GM12878 (cell line): ENCODE measurements at regions not wholly inside any gene's neighbourhood (a gene's known extent, or its start where the extent isn't known, plus 50 kb on each side); places are given as distances from the start of the nearest gene placed in this dataset.
"Not testable (repeated sequence)": the region's sequence is repeated elsewhere in the genome, so short reads cannot be mapped to it uniquely, and the experiment has no call there.

Experiments used
- ATAC-seq: fragments of 200-7000 bp; cut with Tn5 transposase; 3 replicates; pipeline ENCODE4 v1.9.1; 2020; ENCODE audit warnings: mild to moderate bottlenecking, moderate library complexity
- BruUV-seq: library from RNA; stranded (reverse); fragments of 400-500 nt; replicated peaks from 2 replicates; lab custom pipeline; 2021; lab: Mats Ljungman, UMichigan
- CTCF ChIA-PET: fragments of 300-600 bp; sonication (Branson Sonifier 250); formaldehyde crosslinking; extraction: SDS; loops from one replicate; lab custom pipeline; 2021; ENCODE audit warnings: inconsistent platforms; lab: Yijun Ruan, JAX
- POLR2A ChIA-PET: fragments of 350-600 bp; formaldehyde crosslinking; extraction: SDS; loops from one replicate; lab custom pipeline; 2021; ENCODE audit warnings: inconsistent platforms; lab: Charles Lee
- RAD21 ChIA-PET: fragments of 300-600 bp; sonication (Branson Sonifier 250); formaldehyde crosslinking; loops from one replicate; lab custom pipeline; 2023; ENCODE audit warnings: antibody characterized with exemption; ENCODE audit not compliant: unreplicated experiment; lab: Charles Lee
- SMC1A ChIA-PET: fragments of 300-600 bp; sonication (Branson Sonifier 250); formaldehyde crosslinking; loops from one replicate; lab custom pipeline; 2023; ENCODE audit not compliant: unreplicated experiment, uncharacterized antibody; lab: Charles Lee
- DNase-seq: peaks from one replicate; pipeline ENCODE4 v3.0.0-alpha.2; 2011; ENCODE audit warnings: low read depth, low spot score
- FAIRE-seq: peaks from 3 replicates; lab custom pipeline; 2011; peaks lifted over from hg19 to GRCh38; lab: Jason Lieb, UNC
- H2AFZ ChIP-seq: 2 replicates; pipeline ENCODE4 v1.6.0; 2011; ENCODE audit warnings: low read depth, low read length, control low read depth; ENCODE audit not compliant: control insufficient read depth
- H3K27ac ChIP-seq: 2 replicates; pipeline ENCODE4 v1.5.1; 2011; ENCODE audit warnings: control low read depth; ENCODE audit not compliant: control insufficient read depth, insufficient read depth
- H3K27me3 ChIP-seq, 2 experiments: replicated peaks in 1 of 2; 2 replicates each; pipeline versions ENCODE4 v1.6.0 to v1.6.1; 2011; ENCODE audit warnings: low read length in 1 of 2; ENCODE audit not compliant: control insufficient read depth in 2 of 2, insufficient read depth in 2 of 2
- H3K36me3 ChIP-seq, 2 experiments: 2 replicates each; pipeline ENCODE4 v1.5.1; 2011; ENCODE audit warnings: low read length in 1 of 2; ENCODE audit not compliant: control insufficient read depth in 2 of 2, insufficient read depth in 2 of 2
- H3K4me1 ChIP-seq: 2 replicates; pipeline ENCODE4 v1.6.1; 2011; ENCODE audit warnings: mild to moderate bottlenecking, low read length, moderate library complexity, mixed read lengths; ENCODE audit not compliant: control insufficient read depth, insufficient read depth
- H3K4me2 ChIP-seq: 2 replicates; pipeline ENCODE4 v1.6.0; 2011; ENCODE audit warnings: control low read depth; ENCODE audit not compliant: control insufficient read depth, insufficient read depth
- H3K4me3 ChIP-seq: fragments of 200-600 bp; sonication (generic); 2 replicates; pipeline ENCODE4 v1.5.1; 2016
- H3K79me2 ChIP-seq: 2 replicates; pipeline ENCODE4 v1.6.0; 2011; ENCODE audit warnings: low read length; ENCODE audit not compliant: control insufficient read depth, insufficient read depth
- H3K9ac ChIP-seq: 2 replicates; pipeline ENCODE4 v1.8.0; 2011; ENCODE audit warnings: low read length, control low read depth, mixed read lengths; ENCODE audit not compliant: control insufficient read depth, insufficient read depth
- H3K9me3 ChIP-seq: replicated peaks from 3 replicates; pipeline ENCODE4 v1.5.1; 2011; ENCODE audit warnings: mild to moderate bottlenecking, low read length; ENCODE audit not compliant: control insufficient read depth, insufficient read depth
- H4K20me1 ChIP-seq: 2 replicates; pipeline ENCODE4 v1.6.0; 2011; ENCODE audit not compliant: control insufficient read depth, insufficient read depth
- SIN3A ChIP-seq: IDR thresholded peaks from 2 replicates; pipeline ENCODE4 v1.6.1; 2012; ENCODE audit warnings: low read depth, low read length, improper control_type of control experiment
- SUZ12 ChIP-seq: fragments of 200-600 bp; sonication (generic); IDR thresholded peaks from one replicate; pipeline ENCODE4 v1.6.1; 2018; ENCODE audit warnings: antibody characterized with exemption, mild to moderate bottlenecking; ENCODE audit not compliant: unreplicated experiment
- WGBS: methylation state at CpG from one replicate; pipeline ENCODE4 v1.1.6; 2016; ENCODE audit warnings: low lambda C conversion rate; ENCODE audit not compliant: insufficient replicate concordance, insufficient coverage; ENCODE audit errors: missing lambda C conversion rate; 5-methylcytosine and 5-hydroxymethylcytosine counted together
- in situ Hi-C: fragments of 300-500 bp; cut with MboI; formaldehyde crosslinking; loops from 9 replicates; pipeline ENCODE4 v1.14.3; 2018; ENCODE audit warnings: mixed read lengths
- intact Hi-C: fragments of 100-400 bp; cut with micrococcal nuclease; formaldehyde crosslinking; loops from one replicate; pipeline ENCODE4 v1.14.2; 2022; ENCODE audit not compliant: unreplicated experiment

GRCh38 chr12:71376711-71377355, 62.8 kb upstream of the LGR5 start:
- POLR2A ChIA-PET, SMC1A ChIA-PET, H3K79me2 ChIP-seq, H3K27me3 ChIP-seq, H3K27ac ChIP-seq, FAIRE-seq, H3K9ac ChIP-seq, in situ Hi-C loops, BruUV-seq, H3K9me3 ChIP-seq, H3K4me3 ChIP-seq, DNase-seq, H3K4me2 ChIP-seq, H3K36me3 ChIP-seq, RAD21 ChIA-PET, ATAC-seq, H4K20me1 ChIP-seq, intact Hi-C loops, H3K4me1 ChIP-seq, H2AFZ ChIP-seq: not testable (repeated sequence)
- WGBS, result 67% methylated on average over 30 of the region's 45 CpGs
- CTCF ChIA-PET, result interaction anchor here (1.2 kb wide), 1 partner anchor 16 kb away, joined by 4 read pairs; no protein-coding TSS in a partner anchor

GRCh38 chr12:71371122-71371521, 68.5 kb upstream of the LGR5 start:
- H3K27ac ChIP-seq, result no peak overlapping the region
- WGBS, result 0% methylated on average over 2 of the region's 2 CpGs
- ChIA-PET POLR2A (no interaction called here), CTCF (interaction anchor here (1.4 kb wide), 1 partner anchor 21 kb away, joined by 4 read pairs; no protein-coding TSS in a partner anchor), RAD21 (no interaction called here), SMC1A (no interaction called here)
- no peak for TF ChIP-seq SUZ12
- no peak for TF ChIP-seq SIN3A
- H3K4me2 ChIP-seq, result no peak overlapping the region
- DNase-seq, result no peak
- no peak overlapping the region for H3K9ac ChIP-seq
- no TSS peak for BruUV-seq
- H3K9me3 ChIP-seq, result no peaks in the 10 kb centered on the region
- no peaks in the 10 kb centered on the region for H3K4me1 ChIP-seq
- no peak overlapping the region for H2AFZ ChIP-seq
- H4K20me1 ChIP-seq, result no peaks in the 10 kb centered on the region
- H3K27me3 ChIP-seq, result no peaks in the 10 kb centered on the region; a peak in 1 of 4 replicates
- ATAC-seq, result no peak
- in situ Hi-C loops, result no loop called here
- H3K36me3 ChIP-seq, result no peaks in the 10 kb centered on the region
- H3K4me3 ChIP-seq, result no peak overlapping the region
- no peaks in the 10 kb centered on the region for H3K79me2 ChIP-seq
- intact Hi-C loops, result no loop called here
- FAIRE-seq, result no peak
